ENCODE measurements at regions not wholly inside any gene's neighbourhood (a gene's known extent, or its start where the extent isn't known, plus 50 kb on each side); places are given as distances from the start of the nearest gene placed in this dataset.

DNA sequence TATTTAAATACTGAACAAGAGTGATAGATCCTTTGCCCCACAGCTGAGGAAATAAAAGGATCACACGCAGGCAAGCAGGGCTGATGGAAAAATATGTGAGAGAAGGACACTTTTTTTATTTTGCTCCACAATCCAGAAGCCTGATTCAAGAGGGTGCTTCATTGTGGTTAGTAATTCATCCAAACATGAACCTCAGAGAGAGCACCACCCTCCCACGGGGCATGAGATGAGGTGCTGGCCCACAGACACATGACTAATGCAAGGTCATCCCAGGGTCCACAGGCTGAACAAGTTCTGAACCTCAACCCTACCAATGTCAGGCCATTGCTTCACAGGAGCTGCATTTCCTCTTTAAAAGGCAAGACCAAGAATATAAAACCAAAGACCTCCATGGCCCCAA is 239.6 kb downstream of the MREG start:
- DNase-seq (ENCODE audit: extremely low read depth in 1 of 4, low spot score in 3 of 4) (peak in 1 of 4 experiments; percentile 47), ATAC-seq (peak; percentile 45), FAIRE-seq (peak; percentile 76)
- no peaks in the 10 kb centered on the region for H3K36me3 ChIP-seq (ENCODE audit: control insufficient read depth, insufficient read depth, low read length)
- no peaks in the 10 kb centered on the region for H3K27me3 ChIP-seq (ENCODE audit: control insufficient read depth in 2 of 2, insufficient read depth in 2 of 2, low read length in 2 of 2)
- in situ Hi-C loops (cut with MboI): no loop called here
- 18% methylated on average over 2 of the region's 2 CpGs for WGBS (ENCODE audit: insufficient coverage, low coverage, missing lambda C conversion rate)
- no peaks in the 10 kb centered on the region for H4K20me1 ChIP-seq (replicated peaks; ENCODE audit: control insufficient read depth, insufficient read depth, low read length)
- CTCF ChIA-PET (ENCODE audit: low intra/inter-chr PET ratio): no interaction called here
- H3K4me3 ChIP-seq: no peak overlapping the region
- peak overlapping the region; percentile 89 for H2AFZ ChIP-seq (ENCODE audit: low read depth, low read length)
- H3K9me3 ChIP-seq (replicated peaks; ENCODE audit: control insufficient read depth, insufficient read depth, low read depth, low read length): no peaks in the 10 kb centered on the region
- H3K27ac ChIP-seq (ENCODE audit: extremely low read depth, low read depth, low read length): no peak overlapping the region
- no TSS peak for BruUV-seq (replicated peaks)
- intact Hi-C loops (cut with micrococcal nuclease): loop anchor here (5.0 kb wide), 1 partner anchor 59 kb away; no protein-coding TSS in a partner anchor
- POLR2A ChIA-PET: no interaction called here
- peaks cover 4 to 37% of the 10 kb centered on the region in 2 experiments for H3K4me1 ChIP-seq (replicated peaks in 1 of 2; ENCODE audit: control insufficient read depth in 2 of 2, insufficient read depth in 2 of 2, low read length in 2 of 2)
- H3K9ac ChIP-seq (ENCODE audit: insufficient read depth in 1 of 2, low read depth in 2 of 2, low read length in 2 of 2): no peak overlapping the region
- H3K4me2 ChIP-seq (ENCODE audit: insufficient read depth, low read length): no peak overlapping the region
- no peaks in the 10 kb centered on the region for H3K9me1 ChIP-seq (ENCODE audit: control insufficient read depth, insufficient read depth, low read length)
- H3K79me2 ChIP-seq (ENCODE audit: control insufficient read depth, insufficient read depth, low read length): no peaks in the 10 kb centered on the region
- no peak for TF ChIP-seq ZNF445 (CRISPR knock-in tag; IDR thresholded peaks at IDR 0.05; ENCODE audit: low read depth)
- no peak for TF ChIP-seq HDAC1 (IDR thresholded peaks at IDR 0.05)
- TF ChIP-seq CLOCK (CRISPR knock-in tag; IDR thresholded peaks at IDR 0.05; ENCODE audit: borderline replicate concordance): no peak
- TF ChIP-seq ADNP (tag; IDR thresholded peaks at IDR 0.05): no peak
- no peak for TF ChIP-seq POLR3G (IDR thresholded peaks at IDR 0.05; ENCODE audit: extremely low read depth, insufficient read length, insufficient replicate concordance)
- no peak for TF ChIP-seq NFXL1 (CRISPR knock-in tag; IDR thresholded peaks at IDR 0.05)
- no peak for TF ChIP-seq RAD21 (CRISPR knock-in tag; conservative IDR thresholded peaks at IDR 0.05 in 1 of 2, IDR thresholded peaks at IDR 0.05 in 1 of 2)
- 0 out of 2 replicates have a peak, but pooled peaks have one; percentile 21 for TF ChIP-seq BACH1 (tag; IDR thresholded peaks at IDR 0.05)
- TF ChIP-seq KLF16 (IDR thresholded peaks at IDR 0.05): no peak
- TF ChIP-seq, protein P1, sequence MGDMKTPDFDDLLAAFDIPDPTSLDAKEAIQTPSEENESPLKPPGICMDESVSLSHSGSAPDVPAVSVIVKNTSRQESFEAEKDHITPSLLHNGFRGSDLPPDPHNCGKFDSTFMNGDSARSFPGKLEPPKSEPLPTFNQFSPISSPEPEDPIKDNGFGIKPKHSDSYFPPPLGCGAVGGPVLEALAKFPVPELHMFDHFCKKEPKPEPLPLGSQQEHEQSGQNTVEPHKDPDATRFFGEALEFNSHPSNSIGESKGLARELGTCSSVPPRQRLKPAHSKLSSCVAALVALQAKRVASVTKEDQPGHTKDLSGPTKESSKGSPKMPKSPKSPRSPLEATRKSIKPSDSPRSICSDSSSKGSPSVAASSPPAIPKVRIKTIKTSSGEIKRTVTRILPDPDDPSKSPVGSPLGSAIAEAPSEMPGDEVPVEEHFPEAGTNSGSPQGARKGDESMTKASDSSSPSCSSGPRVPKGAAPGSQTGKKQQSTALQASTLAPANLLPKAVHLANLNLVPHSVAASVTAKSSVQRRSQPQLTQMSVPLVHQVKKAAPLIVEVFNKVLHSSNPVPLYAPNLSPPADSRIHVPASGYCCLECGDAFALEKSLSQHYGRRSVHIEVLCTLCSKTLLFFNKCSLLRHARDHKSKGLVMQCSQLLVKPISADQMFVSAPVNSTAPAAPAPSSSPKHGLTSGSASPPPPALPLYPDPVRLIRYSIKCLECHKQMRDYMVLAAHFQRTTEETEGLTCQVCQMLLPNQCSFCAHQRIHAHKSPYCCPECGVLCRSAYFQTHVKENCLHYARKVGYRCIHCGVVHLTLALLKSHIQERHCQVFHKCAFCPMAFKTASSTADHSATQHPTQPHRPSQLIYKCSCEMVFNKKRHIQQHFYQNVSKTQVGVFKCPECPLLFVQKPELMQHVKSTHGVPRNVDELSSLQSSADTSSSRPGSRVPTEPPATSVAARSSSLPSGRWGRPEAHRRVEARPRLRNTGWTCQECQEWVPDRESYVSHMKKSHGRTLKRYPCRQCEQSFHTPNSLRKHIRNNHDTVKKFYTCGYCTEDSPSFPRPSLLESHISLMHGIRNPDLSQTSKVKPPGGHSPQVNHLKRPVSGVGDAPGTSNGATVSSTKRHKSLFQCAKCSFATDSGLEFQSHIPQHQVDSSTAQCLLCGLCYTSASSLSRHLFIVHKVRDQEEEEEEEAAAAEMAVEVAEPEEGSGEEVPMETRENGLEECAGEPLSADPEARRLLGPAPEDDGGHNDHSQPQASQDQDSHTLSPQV (IDR thresholded peaks at IDR 0.05): peak; percentile 54; the same call in 1 of the 2 replicates
- no peak for TF ChIP-seq FUS (optimal IDR thresholded peaks at IDR 0.05; ENCODE audit: low read depth, low read length)
- TF ChIP-seq SETDB1 (IDR thresholded peaks at IDR 0.05; ENCODE audit: low read length): no peak
- no peak for TF ChIP-seq SAP30 (IDR thresholded peaks at IDR 0.05; ENCODE audit: borderline replicate concordance, insufficient read depth, low read depth, low read length, poor library complexity, severe bottlenecking)
- TF ChIP-seq SOX6 (IDR thresholded peaks at IDR 0.05): no peak
- TF ChIP-seq ZFP36 (IDR thresholded peaks at IDR 0.05; ENCODE audit: low read depth, low read length, partially characterized antibody): no peak
- TF ChIP-seq GABPA (tag; conservative IDR thresholded peaks at IDR 0.05; ENCODE audit: low read depth): no peak
- no peak for TF ChIP-seq ASH1L (IDR thresholded peaks at IDR 0.05; ENCODE audit: borderline replicate concordance, low read depth, partially characterized antibody)
- no peak for TF ChIP-seq GATAD2A (IDR thresholded peaks at IDR 0.05)
